ENCODE measurements at regions not wholly inside any gene's neighbourhood (a gene's known extent, or its start where the extent isn't known, plus 50 kb on each side); places are given as distances from the start of the nearest gene placed in this dataset.

DNA sequence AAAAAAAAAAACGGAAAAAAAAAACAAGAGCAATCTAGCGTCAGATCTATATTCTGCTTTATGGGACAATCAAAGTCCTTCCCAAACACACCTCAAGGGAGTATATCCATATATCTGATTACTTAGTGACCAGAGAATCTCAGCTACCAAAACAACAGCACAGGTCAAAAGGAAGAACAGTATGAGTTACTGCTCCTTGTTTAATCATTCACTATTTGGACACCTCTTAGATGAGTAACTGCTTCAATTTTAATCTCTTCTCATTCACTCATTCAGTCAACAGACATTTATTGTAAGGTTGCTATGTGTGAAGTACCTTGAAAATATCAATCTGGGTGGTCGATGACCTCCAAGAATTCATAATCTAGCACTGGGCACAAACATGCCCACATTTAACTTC is 193.2 kb downstream of the IRS2 start:
- TF ChIP-seq, protein P1, sequence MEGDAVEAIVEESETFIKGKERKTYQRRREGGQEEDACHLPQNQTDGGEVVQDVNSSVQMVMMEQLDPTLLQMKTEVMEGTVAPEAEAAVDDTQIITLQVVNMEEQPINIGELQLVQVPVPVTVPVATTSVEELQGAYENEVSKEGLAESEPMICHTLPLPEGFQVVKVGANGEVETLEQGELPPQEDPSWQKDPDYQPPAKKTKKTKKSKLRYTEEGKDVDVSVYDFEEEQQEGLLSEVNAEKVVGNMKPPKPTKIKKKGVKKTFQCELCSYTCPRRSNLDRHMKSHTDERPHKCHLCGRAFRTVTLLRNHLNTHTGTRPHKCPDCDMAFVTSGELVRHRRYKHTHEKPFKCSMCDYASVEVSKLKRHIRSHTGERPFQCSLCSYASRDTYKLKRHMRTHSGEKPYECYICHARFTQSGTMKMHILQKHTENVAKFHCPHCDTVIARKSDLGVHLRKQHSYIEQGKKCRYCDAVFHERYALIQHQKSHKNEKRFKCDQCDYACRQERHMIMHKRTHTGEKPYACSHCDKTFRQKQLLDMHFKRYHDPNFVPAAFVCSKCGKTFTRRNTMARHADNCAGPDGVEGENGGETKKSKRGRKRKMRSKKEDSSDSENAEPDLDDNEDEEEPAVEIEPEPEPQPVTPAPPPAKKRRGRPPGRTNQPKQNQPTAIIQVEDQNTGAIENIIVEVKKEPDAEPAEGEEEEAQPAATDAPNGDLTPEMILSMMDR (tag by site-specific recombination; IDR thresholded peaks at IDR 0.05), result no peak
- TF ChIP-seq KLF9 (tag by site-specific recombination; IDR thresholded peaks at IDR 0.05; ENCODE audit: low read depth) (no peak), ZBTB1 (tag by site-specific recombination; IDR thresholded peaks at IDR 0.05) (no peak), YY2 (tag by site-specific recombination; IDR thresholded peaks at IDR 0.05) (no peak), ZNF223 (tag by site-specific recombination; IDR thresholded peaks at IDR 0.05) (no peak), ZNF624 (tag by site-specific recombination; IDR thresholded peaks at IDR 0.05) (no peak), ZNF121 (tag by site-specific recombination; IDR thresholded peaks at IDR 0.05) (no peak), ZNF274 (IDR thresholded peaks at IDR 0.05; ENCODE audit: low read length) (no peak), ZNF274 (tag by site-specific recombination; IDR thresholded peaks at IDR 0.05; ENCODE audit: borderline replicate concordance) (no peak), ZNF2 (tag by site-specific recombination; IDR thresholded peaks at IDR 0.05) (no peak), ZNF157 (tag by site-specific recombination; IDR thresholded peaks at IDR 0.05) (no peak), ZNF529 (tag by site-specific recombination; IDR thresholded peaks at IDR 0.05; ENCODE audit: insufficient replicate concordance) (no peak)
